K562 (cell line): ENCODE measurements at regions not wholly inside any gene's neighbourhood (a gene's known extent, or its start where the extent isn't known, plus 50 kb on each side); places are given as distances from the start of the nearest gene placed in this dataset.

Experiments used
- ATAC-seq: fragments of 200-7000 bp; cut with Tn5 transposase; 3 replicates; pipeline ENCODE4 v1.9.1; 2020; ENCODE audit warnings: moderate library complexity
- BruUV-seq: library from RNA; stranded (reverse); fragments of 400-500 nt; replicated peaks from 2 replicates; lab custom pipeline; 2021; lab: Mats Ljungman, UMichigan
- CTCF ChIA-PET: fragments of 300-600 bp; formaldehyde crosslinking; extraction: SDS; loops from one replicate; lab custom pipeline; 2021; ENCODE audit warnings: low intra/inter-chr PET ratio; lab: Yijun Ruan, JAX
- POLR2A ChIA-PET: fragments of 300-600, 350-650 bp; sonication (Branson Sonifier 250); formaldehyde crosslinking; extraction: SDS; loops from one replicate; lab custom pipeline; 2021; ENCODE audit warnings: antibody characterized with exemption, inconsistent platforms; lab: Yijun Ruan, JAX
- DNase-seq, 4 experiments: peaks; one replicate each; pipeline versions ENCODE4 v3.0.0 to v3.0.0-alpha.2; 2011 to 2018; ENCODE audit warnings: low spot score in 3 of 4, mixed read lengths in 3 of 4; ENCODE audit errors: extremely low read depth in 1 of 4
- FAIRE-seq: peaks from 2 replicates; lab custom pipeline; 2011; peaks lifted over from hg19 to GRCh38; lab: Jason Lieb, UNC
- H2AFZ ChIP-seq: 2 replicates; pipeline ENCODE4 v1.6.0; 2011; ENCODE audit warnings: low read depth, low read length, control low read depth, inconsistent platforms
- H3K27ac ChIP-seq: fragments of 200-600 bp; 3 replicates; pipeline ENCODE4 v1.8.0; 2011; ENCODE audit warnings: low read depth, mild to moderate bottlenecking, control low read depth, inconsistent platforms, low read length, moderate library complexity, mixed read lengths; ENCODE audit errors: extremely low read depth
- H3K27me3 ChIP-seq, 2 experiments: fragments of 300-600 bp in 1 of 2; 2 replicates in 1 of 2; 3 replicates in 1 of 2; pipeline versions ENCODE4 v1.6.0 to v1.8.0; 2011; ENCODE audit warnings: inconsistent platforms in 2 of 2, low read length in 2 of 2, mild to moderate bottlenecking in 1 of 2, mixed read lengths in 1 of 2, moderate library complexity in 1 of 2; ENCODE audit not compliant: control insufficient read depth in 2 of 2, insufficient read depth in 2 of 2
- H3K36me3 ChIP-seq: fragments of 300-600 bp; 3 replicates; pipeline ENCODE4 v1.8.0; 2011; ENCODE audit warnings: mild to moderate bottlenecking, low read length, inconsistent platforms; ENCODE audit not compliant: control insufficient read depth, insufficient read depth
- H3K4me1 ChIP-seq, 2 experiments: fragments of 200-600 bp in 1 of 2; replicated peaks in 1 of 2; 2 replicates in 1 of 2; 3 replicates in 1 of 2; pipeline versions ENCODE4 v1.5.1 to v1.8.0; 2011; ENCODE audit warnings: inconsistent platforms in 2 of 2, low read length in 2 of 2, mild to moderate bottlenecking in 1 of 2, mixed read lengths in 1 of 2, moderate library complexity in 1 of 2; ENCODE audit not compliant: control insufficient read depth in 2 of 2, insufficient read depth in 2 of 2
- H3K4me2 ChIP-seq: 2 replicates; pipeline ENCODE4 v1.6.1; 2011; ENCODE audit warnings: low read length, control low read depth, inconsistent platforms, mixed read lengths; ENCODE audit not compliant: insufficient read depth
- H3K4me3 ChIP-seq: fragments of 200-600 bp; sonication (generic), shearing (Covaris generic); 2 replicates; pipeline ENCODE4 v1.5.1; 2016; ENCODE audit warnings: control low read depth, inconsistent platforms
- H3K79me2 ChIP-seq: fragments of 200-600 bp; 3 replicates; pipeline ENCODE4 v1.8.0; 2011; ENCODE audit warnings: low read length, inconsistent platforms; ENCODE audit not compliant: control insufficient read depth, insufficient read depth
- H3K9ac ChIP-seq, 2 experiments: 2 replicates each; pipeline versions ENCODE4 v1.6.0 to v1.6.1; 2011; ENCODE audit warnings: low read depth in 2 of 2, low read length in 2 of 2, control low read depth in 1 of 2, inconsistent platforms in 1 of 2, mild to moderate bottlenecking in 1 of 2, mixed read lengths in 1 of 2; ENCODE audit not compliant: insufficient read depth in 1 of 2
- H3K9me1 ChIP-seq: one replicate; pipeline ENCODE4 v1.6.0; 2011; ENCODE audit warnings: inconsistent platforms, mild to moderate bottlenecking, low read length, moderate library complexity; ENCODE audit not compliant: control insufficient read depth, insufficient read depth
- H3K9me3 ChIP-seq: replicated peaks from 2 replicates; pipeline ENCODE4 v1.5.1; 2011; ENCODE audit warnings: low read depth, low read length, inconsistent platforms; ENCODE audit not compliant: control insufficient read depth, insufficient read depth
- H4K20me1 ChIP-seq: replicated peaks from 2 replicates; pipeline ENCODE4 v1.6.1; 2011; ENCODE audit warnings: low read length, inconsistent platforms, mixed read lengths; ENCODE audit not compliant: control insufficient read depth, insufficient read depth
- HDAC3 ChIP-seq: fragments of 450-650 bp; IDR thresholded peaks from 2 replicates; pipeline ENCODE4 v1.6.1; 2018; ENCODE audit warnings: borderline replicate concordance, mild to moderate bottlenecking, moderate library complexity; ENCODE audit not compliant: partially characterized antibody
- KLF16 ChIP-seq: IDR thresholded peaks from 2 replicates; pipeline ENCODE4 v1.6.1; 2016; ENCODE audit warnings: antibody characterized with exemption
- MYBL2 ChIP-seq, 2 experiments: fragments of 450-650 bp in 1 of 2; sonication (generic) in 1 of 2; formaldehyde crosslinking in 1 of 2; IDR thresholded peaks; 2 replicates each; pipeline versions ENCODE4 v1.6.1 to v1.8.1; 2017 to 2022; ENCODE audit warnings: borderline replicate concordance in 1 of 2, inconsistent platforms in 1 of 2, low read depth in 1 of 2, mild to moderate bottlenecking in 1 of 2, missing genetic modification reagents in 1 of 2, moderate library complexity in 1 of 2
- NCOA1 ChIP-seq: fragments of 450-650 bp; IDR thresholded peaks from 2 replicates; pipeline ENCODE4 v1.6.1; 2016; ENCODE audit warnings: low read depth
- PURB ChIP-seq: sonication (generic); formaldehyde crosslinking; IDR thresholded peaks from 2 replicates; pipeline ENCODE4 v1.9.0; 2021; ENCODE audit warnings: low read depth, mild to moderate bottlenecking, missing genetic modification reagents
- ZNF57 ChIP-seq: fragments of 450-650 bp; formaldehyde crosslinking; IDR thresholded peaks from 2 replicates; pipeline ENCODE4 v1.4.0; 2020; ENCODE audit warnings: mild to moderate bottlenecking, moderate library complexity
- WGBS: fragments of 100-300 bp; shearing (Covaris generic); methylation state at CpG from one replicate; pipeline ENCODE4 v1.1.6; 2016; ENCODE audit warnings: low coverage, mixed read lengths; ENCODE audit not compliant: insufficient coverage; ENCODE audit errors: missing lambda C conversion rate; 5-methylcytosine and 5-hydroxymethylcytosine counted together
- in situ Hi-C: fragments of 300-500 bp; cut with MboI; formaldehyde crosslinking; loops from 4 replicates; pipeline ENCODE4 v1.15.0; 2018; ENCODE audit warnings: inconsistent platforms, mixed read lengths
- intact Hi-C: fragments of 100-400 bp; cut with micrococcal nuclease; formaldehyde crosslinking; loops from 2 replicates; pipeline ENCODE4 v1.14.2; 2022
- TF ChIP-seq, protein P1 (sequence below), 3 experiments: IDR thresholded peaks in 2 of 3; conservative IDR thresholded peaks in 1 of 3; 2 replicates each; pipeline ENCODE4 v1.5.1; 2011 to 2012; ENCODE audit warnings: low read length in 3 of 3, mild to moderate bottlenecking in 3 of 3, control low read depth in 2 of 3, improper control_type of control experiment in 1 of 3, inconsistent platforms in 1 of 3, low read depth in 1 of 3, mixed read lengths in 1 of 3, moderate library complexity in 1 of 3; ENCODE audit not compliant: insufficient read depth in 2 of 3
- TF ChIP-seq, protein P2 (sequence below): fragments of 450-650 bp; IDR thresholded peaks from 2 replicates; pipeline ENCODE4 v1.6.1; 2016; ENCODE audit warnings: low read depth, mild to moderate bottlenecking, moderate library complexity

DNA sequence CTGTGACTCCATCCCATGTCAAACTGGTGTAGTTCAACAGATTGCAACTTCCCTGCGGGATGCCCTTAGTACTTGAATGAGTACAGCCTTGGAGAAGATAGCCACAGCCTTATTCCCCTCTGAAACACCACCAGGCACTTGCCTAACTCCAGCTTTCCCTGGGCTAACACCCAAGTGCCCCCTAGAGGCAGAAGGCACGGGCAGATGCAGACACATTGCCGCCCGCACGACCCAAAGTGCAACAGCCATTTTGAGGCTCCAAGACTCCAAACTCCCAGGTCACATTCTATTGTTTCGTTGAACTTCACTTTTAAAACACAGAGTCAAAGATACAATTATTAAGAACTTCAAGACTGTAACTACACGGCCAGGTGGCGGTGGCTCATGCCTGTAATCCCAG, 163.6 kb upstream of the CDH6 start:
- in situ Hi-C loops = no loop called here
- intact Hi-C loops = no loop called here
- FAIRE-seq = no peak
- H3K9ac ChIP-seq = no peak overlapping the region
- no peaks in the 10 kb centered on the region for H3K36me3 ChIP-seq
- H3K9me1 ChIP-seq = no peaks in the 10 kb centered on the region
- H3K27me3 ChIP-seq = no peaks in the 10 kb centered on the region
- H4K20me1 ChIP-seq = no peaks in the 10 kb centered on the region
- DNase-seq = peak in 1 of 4 experiments; percentile 5
- H3K4me3 ChIP-seq = no peak overlapping the region
- no TSS peak for BruUV-seq
- no peaks in the 10 kb centered on the region for H3K9me3 ChIP-seq
- H3K4me2 ChIP-seq = no peak overlapping the region
- no peak for ATAC-seq
- CTCF ChIA-PET = no interaction called here
- POLR2A ChIA-PET = interaction anchor here (0.6 kb wide), 2 partner anchors 184 to 356 kb away, joined by 3 read pairs; no protein-coding TSS in a partner anchor
- no peaks in the 10 kb centered on the region for H3K4me1 ChIP-seq
- 0% methylated on average over 8 of the region's 8 CpGs for WGBS
- no peak overlapping the region for H2AFZ ChIP-seq
- no peak overlapping the region for H3K27ac ChIP-seq
- TF ChIP-seq, protein P1, sequence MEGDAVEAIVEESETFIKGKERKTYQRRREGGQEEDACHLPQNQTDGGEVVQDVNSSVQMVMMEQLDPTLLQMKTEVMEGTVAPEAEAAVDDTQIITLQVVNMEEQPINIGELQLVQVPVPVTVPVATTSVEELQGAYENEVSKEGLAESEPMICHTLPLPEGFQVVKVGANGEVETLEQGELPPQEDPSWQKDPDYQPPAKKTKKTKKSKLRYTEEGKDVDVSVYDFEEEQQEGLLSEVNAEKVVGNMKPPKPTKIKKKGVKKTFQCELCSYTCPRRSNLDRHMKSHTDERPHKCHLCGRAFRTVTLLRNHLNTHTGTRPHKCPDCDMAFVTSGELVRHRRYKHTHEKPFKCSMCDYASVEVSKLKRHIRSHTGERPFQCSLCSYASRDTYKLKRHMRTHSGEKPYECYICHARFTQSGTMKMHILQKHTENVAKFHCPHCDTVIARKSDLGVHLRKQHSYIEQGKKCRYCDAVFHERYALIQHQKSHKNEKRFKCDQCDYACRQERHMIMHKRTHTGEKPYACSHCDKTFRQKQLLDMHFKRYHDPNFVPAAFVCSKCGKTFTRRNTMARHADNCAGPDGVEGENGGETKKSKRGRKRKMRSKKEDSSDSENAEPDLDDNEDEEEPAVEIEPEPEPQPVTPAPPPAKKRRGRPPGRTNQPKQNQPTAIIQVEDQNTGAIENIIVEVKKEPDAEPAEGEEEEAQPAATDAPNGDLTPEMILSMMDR (IDR thresholded peaks at IDR 0.05 in 2 of 3, conservative IDR thresholded peaks at IDR 0.05 in 1 of 3; ENCODE audit: insufficient read depth in 2 of 3, low read depth in 1 of 3, low read length in 3 of 3) = 0 out of 6 replicates have a peak, but pooled peaks of 1 of the 3 experiments have one; percentile 20
- TF ChIP-seq ZNF57 = no peak
- TF ChIP-seq, protein P2, sequence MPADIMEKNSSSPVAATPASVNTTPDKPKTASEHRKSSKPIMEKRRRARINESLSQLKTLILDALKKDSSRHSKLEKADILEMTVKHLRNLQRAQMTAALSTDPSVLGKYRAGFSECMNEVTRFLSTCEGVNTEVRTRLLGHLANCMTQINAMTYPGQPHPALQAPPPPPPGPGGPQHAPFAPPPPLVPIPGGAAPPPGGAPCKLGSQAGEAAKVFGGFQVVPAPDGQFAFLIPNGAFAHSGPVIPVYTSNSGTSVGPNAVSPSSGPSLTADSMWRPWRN = no peak
- TF ChIP-seq MYBL2 (IDR thresholded peaks at IDR 0.05; ENCODE audit: low read depth) = no peak
- no peak for TF ChIP-seq MYBL2 (CRISPR knock-in tag; IDR thresholded peaks at IDR 0.05; ENCODE audit: borderline replicate concordance)
- TF ChIP-seq NCOA1 = no peak
- TF ChIP-seq HDAC3 = no peak
- no peak for TF ChIP-seq KLF16
- TF ChIP-seq PURB (CRISPR knock-in tag) = no peak
- TF ChIP-seq, all 486 proteins: peak for 1
- H3K79me2 ChIP-seq = no peaks in the 10 kb centered on the region
